CD1c-positive myeloid dendritic cell (primary cell): ENCODE measurements at regions not wholly inside any gene's neighbourhood (a gene's known extent, or its start where the extent isn't known, plus 50 kb on each side); places are given as distances from the start of the nearest gene placed in this dataset.

ENCODE experiments used
- DNase-seq: peaks from one replicate; pipeline ENCODE4 v3.0.0-alpha.2; 2016; ENCODE audit errors: extremely low spot score

- no peak for DNase-seq
Observed at GRCh38 chr10:117078168-117078837, 59.8 kb downstream of the VAX1 start.

- no peak for DNase-seq
Observed at GRCh38 chr10:117075064-117075463, 63.0 kb downstream of the VAX1 start.

GRCh38 chr10:117074621-117075020 lies 63.4 kb downstream of the VAX1 start:
- DNase-seq: peak; percentile 23

- peak; percentile 26 for DNase-seq
Observed at GRCh38 chr10:117071286-117072050, 66.5 kb upstream of the SHTN1 start.
